Mesenchymal stem cell (in vitro differentiated cells and primary cell): ENCODE measurements at regions not wholly inside any gene's neighbourhood (a gene's known extent, or its start where the extent isn't known, plus 50 kb on each side); places are given as distances from the start of the nearest gene placed in this dataset.

Source experiments
- DNase-seq: peaks from one replicate; pipeline ENCODE4 v3.0.0-alpha.2; 2013
- H2AFZ ChIP-seq: one replicate; pipeline ENCODE4 v1.6.1; 2013; ENCODE audit warnings: low read depth, mild to moderate bottlenecking, control low read depth, inconsistent platforms, low read length, moderate library complexity
- H2AK5ac ChIP-seq: 2 replicates; pipeline ENCODE4 v1.6.1; 2013; ENCODE audit warnings: low read length, moderate library complexity, mild to moderate bottlenecking, inconsistent platforms; ENCODE audit not compliant: severe bottlenecking
- H2BK120ac ChIP-seq: one replicate; pipeline ENCODE4 v1.6.1; 2013; ENCODE audit warnings: low read depth, mild to moderate bottlenecking, inconsistent platforms, low read length, moderate library complexity
- H2BK12ac ChIP-seq, 2 experiments: one replicate each; pipeline ENCODE4 v1.6.1; 2013; ENCODE audit warnings: inconsistent platforms in 2 of 2, low read length in 2 of 2, mild to moderate bottlenecking in 2 of 2, moderate library complexity in 2 of 2, control low read depth in 1 of 2
- H2BK15ac ChIP-seq: one replicate; pipeline ENCODE4 v1.6.1; 2013; ENCODE audit warnings: mild to moderate bottlenecking, low read depth, inconsistent platforms; ENCODE audit not compliant: poor library complexity, severe bottlenecking
- H2BK5ac ChIP-seq: 2 replicates; pipeline ENCODE4 v1.6.1; 2013; ENCODE audit warnings: low read depth, mild to moderate bottlenecking, low read length, control low read depth, inconsistent platforms; ENCODE audit not compliant: poor library complexity, severe bottlenecking
- H3K14ac ChIP-seq, 2 experiments: one replicate each; pipeline ENCODE4 v1.6.1; 2013; ENCODE audit warnings: inconsistent platforms in 2 of 2, low read length in 2 of 2, control low read depth in 1 of 2, mild to moderate bottlenecking in 1 of 2, moderate library complexity in 1 of 2
- H3K18ac ChIP-seq, 2 experiments: one replicate each; pipeline ENCODE4 v1.6.1; 2013; ENCODE audit warnings: inconsistent platforms in 2 of 2, low read length in 2 of 2, control low read depth in 1 of 2, low read depth in 1 of 2, mild to moderate bottlenecking in 1 of 2
- H3K23ac ChIP-seq, 2 experiments: one replicate each; pipeline ENCODE4 v1.6.1; 2013; ENCODE audit warnings: inconsistent platforms in 2 of 2, low read length in 2 of 2, mild to moderate bottlenecking in 2 of 2, moderate library complexity in 2 of 2, control low read depth in 1 of 2
- H3K27ac ChIP-seq: 2 replicates; pipeline ENCODE4 v1.5.1; 2013; ENCODE audit warnings: mild to moderate bottlenecking, moderate library complexity, low read length, control low read depth, inconsistent platforms; ENCODE audit not compliant: poor library complexity, severe bottlenecking
- H3K27me3 ChIP-seq, 2 experiments: 2 replicates each; pipeline versions ENCODE4 v1.6.1 to v1.7.0; 2013; ENCODE audit warnings: low read length in 2 of 2, mild to moderate bottlenecking in 2 of 2, moderate library complexity in 2 of 2, control low read depth in 1 of 2, inconsistent platforms in 1 of 2; ENCODE audit not compliant: control insufficient read depth in 1 of 2, insufficient read depth in 1 of 2
- H3K36me3 ChIP-seq, 2 experiments: 2 replicates each; pipeline versions ENCODE4 v1.6.1 to v1.7.0; 2013; ENCODE audit warnings: low read length in 2 of 2, control low read depth in 1 of 2, inconsistent platforms in 1 of 2, low read depth in 1 of 2, mild to moderate bottlenecking in 1 of 2; ENCODE audit not compliant: insufficient read depth in 2 of 2, control insufficient read depth in 1 of 2
- H3K4ac ChIP-seq, 2 experiments: one replicate each; pipeline ENCODE4 v1.6.1; 2013; ENCODE audit warnings: inconsistent platforms in 2 of 2, low read length in 2 of 2, mild to moderate bottlenecking in 2 of 2, moderate library complexity in 2 of 2, control low read depth in 1 of 2, low read depth in 1 of 2
- H3K4me1 ChIP-seq: 2 replicates; pipeline ENCODE4 v1.6.1; 2013; ENCODE audit warnings: low read depth, low read length, control low read depth; ENCODE audit not compliant: control insufficient read depth, insufficient read depth
- H3K4me2 ChIP-seq: 2 replicates; pipeline ENCODE4 v1.6.1; 2013; ENCODE audit warnings: low read length, mild to moderate bottlenecking, inconsistent platforms; ENCODE audit not compliant: poor library complexity, severe bottlenecking
- H3K4me3 ChIP-seq, 2 experiments: 2 replicates each; pipeline versions ENCODE4 v1.5.1 to v1.7.0; 2013; ENCODE audit warnings: low read length in 2 of 2, mild to moderate bottlenecking in 2 of 2, control low read depth in 1 of 2, low read depth in 1 of 2; ENCODE audit not compliant: insufficient read depth in 1 of 2
- H3K79me1 ChIP-seq: replicated peaks from 2 replicates; pipeline ENCODE4 v1.6.1; 2013; ENCODE audit warnings: mild to moderate bottlenecking, control low read depth, low read length, inconsistent platforms; ENCODE audit not compliant: poor library complexity, severe bottlenecking
- H3K9ac ChIP-seq: 2 replicates; pipeline ENCODE4 v1.7.0; 2013; ENCODE audit warnings: mild to moderate bottlenecking, low read length, moderate library complexity
- H3K9me3 ChIP-seq: 2 replicates; pipeline ENCODE4 v1.7.0; 2013; ENCODE audit warnings: mild to moderate bottlenecking, low read length; ENCODE audit not compliant: control insufficient read depth
- H4K8ac ChIP-seq: one replicate; pipeline ENCODE4 v1.6.1; 2013; ENCODE audit warnings: inconsistent platforms, mild to moderate bottlenecking, low read length, moderate library complexity
- H4K91ac ChIP-seq: one replicate; pipeline ENCODE4 v1.6.1; 2013; ENCODE audit warnings: mild to moderate bottlenecking, low read length, inconsistent platforms
- WGBS: methylation state at CpG from one replicate; pipeline ENCODE4 v1.1.7; 2013; ENCODE audit warnings: mixed read lengths; 5-methylcytosine and 5-hydroxymethylcytosine counted together

GRCh38 chr1:102435483-102435882 lies 438.8 kb upstream of the OLFM3 start:
- H3K14ac ChIP-seq, result no peak overlapping the region

GRCh38 chr1:102434421-102434820 lies 437.7 kb upstream of the OLFM3 start:
- no peak overlapping the region for H2BK15ac ChIP-seq
- no peaks in the 10 kb centered on the region for H3K27me3 ChIP-seq
- H3K9ac ChIP-seq, result no peak overlapping the region
- no peak overlapping the region for H2BK12ac ChIP-seq
- no peak overlapping the region for H3K4ac ChIP-seq
- 49% methylated on average over 4 of the region's 4 CpGs for WGBS
- no peaks in the 10 kb centered on the region for H3K79me1 ChIP-seq
- H3K14ac ChIP-seq, result no peak overlapping the region
- no peak overlapping the region for H3K27ac ChIP-seq
- peaks cover 3% of the 10 kb centered on the region for H3K9me3 ChIP-seq
- H3K4me3 ChIP-seq, result no peak overlapping the region
- H3K18ac ChIP-seq, result no peak overlapping the region
- H3K23ac ChIP-seq, result no peak overlapping the region
- H3K4me2 ChIP-seq, result no peak overlapping the region
- no peaks in the 10 kb centered on the region for H3K36me3 ChIP-seq
- H4K91ac ChIP-seq, result no peak overlapping the region
- H4K8ac ChIP-seq, result no peak overlapping the region
- no peak overlapping the region for H2BK120ac ChIP-seq
- H2AFZ ChIP-seq, result no peak overlapping the region
- no peaks in the 10 kb centered on the region for H3K4me1 ChIP-seq
- no peak overlapping the region for H2BK5ac ChIP-seq
- no peak overlapping the region for H2AK5ac ChIP-seq
- peak; percentile 23 for DNase-seq

More at GRCh38 chr1:102435483-102435882, 438.8 kb upstream of the OLFM3 start:
- no peak overlapping the region for H2AFZ ChIP-seq
- no peak overlapping the region for H3K4me2 ChIP-seq
- H2BK15ac ChIP-seq, result no peak overlapping the region
- H3K36me3 ChIP-seq, result no peaks in the 10 kb centered on the region
- no peak overlapping the region for H3K9ac ChIP-seq
- H3K23ac ChIP-seq, result no peak overlapping the region
- H3K27me3 ChIP-seq, result no peaks in the 10 kb centered on the region
- no peak overlapping the region for H4K91ac ChIP-seq
- H3K4me3 ChIP-seq, result no peak overlapping the region
- no peak for DNase-seq
- 83% methylated on average over 2 of the region's 2 CpGs for WGBS
- no peaks in the 10 kb centered on the region for H3K4me1 ChIP-seq
- peaks cover 3% of the 10 kb centered on the region for H3K9me3 ChIP-seq
- H2AK5ac ChIP-seq, result no peak overlapping the region
- H2BK12ac ChIP-seq, result no peak overlapping the region
- H3K79me1 ChIP-seq, result no peaks in the 10 kb centered on the region
- no peak overlapping the region for H3K27ac ChIP-seq
- H3K18ac ChIP-seq, result no peak overlapping the region
- H4K8ac ChIP-seq, result no peak overlapping the region
- H3K4ac ChIP-seq, result no peak overlapping the region
- no peak overlapping the region for H2BK120ac ChIP-seq
- no peak overlapping the region for H2BK5ac ChIP-seq

GRCh38 chr1:102431253-102431652 lies 434.5 kb upstream of the OLFM3 start:
- H3K4me1 ChIP-seq, result no peaks in the 10 kb centered on the region
- no peak overlapping the region for H3K9ac ChIP-seq
- H3K79me1 ChIP-seq, result no peaks in the 10 kb centered on the region
- H3K9me3 ChIP-seq, result no peaks in the 10 kb centered on the region
- no peak overlapping the region for H2BK15ac ChIP-seq
- H3K27me3 ChIP-seq, result no peaks in the 10 kb centered on the region
- H3K14ac ChIP-seq, result no peak overlapping the region
- H2BK12ac ChIP-seq, result no peak overlapping the region
- H3K36me3 ChIP-seq, result no peaks in the 10 kb centered on the region
- no peak overlapping the region for H3K27ac ChIP-seq
- H3K4me2 ChIP-seq, result no peak overlapping the region
- H3K23ac ChIP-seq, result no peak overlapping the region
- no peak overlapping the region for H4K91ac ChIP-seq
- whole genome bisulfite sequencing, result 40% methylated on average over 1 of the region's 1 CpG
- no peak overlapping the region for H2AFZ ChIP-seq
- no peak overlapping the region for H3K4me3 ChIP-seq
- no peak overlapping the region for H2BK120ac ChIP-seq
- no peak overlapping the region for H2AK5ac ChIP-seq
- no peak overlapping the region for H3K18ac ChIP-seq
- H2BK5ac ChIP-seq, result no peak overlapping the region
- H3K4ac ChIP-seq, result no peak overlapping the region
- no peak for DNase-seq
- H4K8ac ChIP-seq, result no peak overlapping the region

GRCh38 chr1:102420034-102420433 lies 423.3 kb upstream of the OLFM3 start:
- Histone ChIP-seq H2BK12ac (no peak overlapping the region), H2BK15ac (no peak overlapping the region), H3K4me3 (no peak overlapping the region), H3K14ac (no peak overlapping the region), H3K4me1 (no peaks in the 10 kb centered on the region), H4K91ac (no peak overlapping the region), H3K27me3 (no peaks in the 10 kb centered on the region), H2BK5ac (no peak overlapping the region), H3K9me3 (no peaks in the 10 kb centered on the region), H3K9ac (no peak overlapping the region), H4K8ac (no peak overlapping the region), H3K79me1 (no peaks in the 10 kb centered on the region), H3K4ac (no peak overlapping the region), H3K27ac (no peak overlapping the region), H2AK5ac (no peak overlapping the region), H3K18ac (no peak overlapping the region), H2AFZ (no peak overlapping the region), H2BK120ac (no peak overlapping the region), H3K23ac (no peak overlapping the region), H3K4me2 (no peak overlapping the region), H3K36me3 (no peaks in the 10 kb centered on the region)
- WGBS, result 80% methylated on average over 1 of the region's 1 CpG
- no peak for DNase-seq
